H9 (cell line): ENCODE measurements at regions not wholly inside any gene's neighbourhood (a gene's known extent, or its start where the extent isn't known, plus 50 kb on each side); places are given as distances from the start of the nearest gene placed in this dataset.

Experiments used
- DNase-seq: peaks from one replicate; pipeline ENCODE4 v3.0.0-alpha.2; 2017
- H2AFZ ChIP-seq: one replicate; pipeline ENCODE4 v1.6.1; 2013; ENCODE audit warnings: mild to moderate bottlenecking, low read length, control low read depth, moderate library complexity
- H2AK5ac ChIP-seq: 2 replicates; pipeline ENCODE4 v1.6.1; 2013; ENCODE audit warnings: low read length, control low read depth, mixed read lengths; ENCODE audit not compliant: insufficient read length
- H2BK120ac ChIP-seq: one replicate; pipeline ENCODE4 v1.6.1; 2013; ENCODE audit warnings: low read depth, mild to moderate bottlenecking, low read length, control low read depth, inconsistent platforms; ENCODE audit not compliant: poor library complexity, severe bottlenecking
- H2BK12ac ChIP-seq: 2 replicates; pipeline ENCODE4 v1.6.1; 2013; ENCODE audit warnings: low read length, control low read depth, mixed read lengths, low read depth; ENCODE audit not compliant: insufficient read length
- H2BK15ac ChIP-seq: 2 replicates; pipeline ENCODE4 v1.6.1; 2013; ENCODE audit warnings: low read depth, low read length, control low read depth
- H2BK20ac ChIP-seq: one replicate; pipeline ENCODE4 v1.6.1; 2013; ENCODE audit warnings: low read depth, mild to moderate bottlenecking, low read length, control low read depth, inconsistent platforms; ENCODE audit not compliant: poor library complexity, severe bottlenecking
- H2BK5ac ChIP-seq: 2 replicates; pipeline ENCODE4 v1.6.1; 2013; ENCODE audit warnings: low read length, control low read depth, mixed read lengths; ENCODE audit not compliant: insufficient read length
- H3K14ac ChIP-seq: 2 replicates; pipeline ENCODE4 v1.6.1; 2013; ENCODE audit warnings: low read length, control low read depth; ENCODE audit not compliant: insufficient read depth
- H3K18ac ChIP-seq: 2 replicates; pipeline ENCODE4 v1.6.1; 2013; ENCODE audit warnings: low read depth, mild to moderate bottlenecking, mixed read lengths, low read length, control low read depth; ENCODE audit not compliant: insufficient read length
- H3K23ac ChIP-seq: 2 replicates; pipeline ENCODE4 v1.6.1; 2013; ENCODE audit warnings: low read length, control low read depth, mixed read lengths, low read depth; ENCODE audit not compliant: insufficient read length
- H3K23me2 ChIP-seq: 2 replicates; pipeline ENCODE4 v1.6.1; 2013; ENCODE audit warnings: low read depth, mild to moderate bottlenecking, mixed read lengths, low read length, control low read depth; ENCODE audit not compliant: insufficient read length, poor library complexity, severe bottlenecking
- H3K27ac ChIP-seq: 2 replicates; pipeline ENCODE4 v1.5.1; 2013; ENCODE audit warnings: low read length, control low read depth, mixed read lengths, low read depth; ENCODE audit not compliant: insufficient read length
- H3K27me3 ChIP-seq: 2 replicates; pipeline ENCODE4 v1.6.1; 2013; ENCODE audit warnings: low read length, control low read depth, inconsistent platforms; ENCODE audit not compliant: insufficient read depth
- H3K4ac ChIP-seq: 2 replicates; pipeline ENCODE4 v1.6.1; 2013; ENCODE audit warnings: low read depth, mild to moderate bottlenecking, control low read depth, inconsistent platforms, low read length, moderate library complexity
- H3K4me1 ChIP-seq: 2 replicates; pipeline ENCODE4 v1.6.1; 2013; ENCODE audit warnings: low read length, control low read depth, inconsistent platforms; ENCODE audit not compliant: insufficient read depth
- H3K4me2 ChIP-seq: 2 replicates; pipeline ENCODE4 v1.6.1; 2013; ENCODE audit warnings: low read length, control low read depth, mixed read lengths; ENCODE audit not compliant: insufficient read length, insufficient read depth
- H3K56ac ChIP-seq: 2 replicates; pipeline ENCODE4 v1.6.1; 2013; ENCODE audit warnings: low read depth, mild to moderate bottlenecking, mixed read lengths, low read length, control low read depth; ENCODE audit not compliant: insufficient read length
- H3K79me1 ChIP-seq: 2 replicates; pipeline ENCODE4 v1.6.1; 2013; ENCODE audit warnings: low read depth, mild to moderate bottlenecking, moderate library complexity, low read length, control low read depth, inconsistent platforms; ENCODE audit not compliant: insufficient read depth, poor library complexity, severe bottlenecking
- H3K79me2 ChIP-seq: 2 replicates; pipeline ENCODE4 v1.6.1; 2013; ENCODE audit warnings: low read length, control low read depth, inconsistent platforms; ENCODE audit not compliant: insufficient read depth
- H3K9ac ChIP-seq: 2 replicates; pipeline ENCODE4 v1.6.1; 2013; ENCODE audit warnings: low read length, control low read depth, mixed read lengths; ENCODE audit not compliant: insufficient read length; ENCODE audit errors: extremely low read depth
- H3K9me3 ChIP-seq: one replicate; pipeline ENCODE4 v1.6.1; 2013; ENCODE audit warnings: low read depth, low read length, inconsistent platforms; ENCODE audit not compliant: control insufficient read depth
- H3T11ph ChIP-seq: one replicate; pipeline ENCODE4 v1.6.1; 2013; ENCODE audit warnings: mild to moderate bottlenecking, low read length, control low read depth, inconsistent platforms
- H4K20me1 ChIP-seq: one replicate; pipeline ENCODE4 v1.6.1; 2013; ENCODE audit not compliant: control insufficient read depth, insufficient read length, insufficient read depth
- H4K5ac ChIP-seq: 2 replicates; pipeline ENCODE4 v1.6.1; 2013; ENCODE audit warnings: low read depth, mild to moderate bottlenecking, mixed read lengths, low read length, control low read depth; ENCODE audit not compliant: insufficient read length
- H4K8ac ChIP-seq: replicated peaks from 2 replicates; pipeline ENCODE4 v1.6.1; 2013; ENCODE audit warnings: low read length, control low read depth, mixed read lengths, low read depth; ENCODE audit not compliant: insufficient read length
- H4K91ac ChIP-seq: 2 replicates; pipeline ENCODE4 v1.6.1; 2013; ENCODE audit warnings: low read depth, mild to moderate bottlenecking, moderate library complexity, mixed read lengths, low read length, control low read depth; ENCODE audit not compliant: insufficient read length
- H3K27ac Mint-ChIP-seq, 3 experiments: 2 replicates in 2 of 3; 3 replicates in 1 of 3; pipeline ENCODE4 v1.8.0; 2020 to 2021; ENCODE audit warnings: mixed read lengths in 3 of 3, mild to moderate bottlenecking in 1 of 3, moderate library complexity in 1 of 3
- H3K27me3 Mint-ChIP-seq: 2 replicates; pipeline ENCODE4 v1.8.0; 2021; ENCODE audit warnings: low read depth, mild to moderate bottlenecking, moderate library complexity, mixed read lengths
- H3K36me3 Mint-ChIP-seq, 3 experiments: 2 replicates in 2 of 3; 3 replicates in 1 of 3; pipeline ENCODE4 v1.8.0; 2020 to 2021; ENCODE audit warnings: low read depth in 3 of 3, mixed read lengths in 3 of 3; ENCODE audit not compliant: insufficient read depth in 1 of 3
- H3K4me1 Mint-ChIP-seq, 2 experiments: 2 replicates each; pipeline ENCODE4 v1.8.0; 2020; ENCODE audit warnings: mixed read lengths in 2 of 2
- H3K4me3 Mint-ChIP-seq, 2 experiments: 2 replicates in 1 of 2; 3 replicates in 1 of 2; pipeline ENCODE4 v1.8.0; 2020 to 2021; ENCODE audit warnings: mild to moderate bottlenecking in 2 of 2, mixed read lengths in 2 of 2, moderate library complexity in 1 of 2
- H3K9me3 Mint-ChIP-seq, 2 experiments: 2 replicates in 1 of 2; 3 replicates in 1 of 2; pipeline ENCODE4 v1.8.0; 2020; ENCODE audit warnings: mild to moderate bottlenecking in 2 of 2, mixed read lengths in 2 of 2, moderate library complexity in 1 of 2
- WGBS: extraction: QIAGEN DNeasy Blood & Tissue Kit; methylation state at CpG from one replicate; pipeline ENCODE4 v1.1.7; 2013; ENCODE audit warnings: missing lambda C conversion rate, low lambda C conversion rate, mixed read lengths; ENCODE audit not compliant: insufficient read length; ENCODE audit errors: extremely low coverage; 5-methylcytosine and 5-hydroxymethylcytosine counted together
- TF ChIP-seq, protein P1 (sequence below): fragments of 200-600 bp; sonication (generic); conservative IDR thresholded peaks from 3 replicates; pipeline ENCODE4 v1.8.0; 2021; ENCODE audit warnings: antibody characterized with exemption, mild to moderate bottlenecking

DNA sequence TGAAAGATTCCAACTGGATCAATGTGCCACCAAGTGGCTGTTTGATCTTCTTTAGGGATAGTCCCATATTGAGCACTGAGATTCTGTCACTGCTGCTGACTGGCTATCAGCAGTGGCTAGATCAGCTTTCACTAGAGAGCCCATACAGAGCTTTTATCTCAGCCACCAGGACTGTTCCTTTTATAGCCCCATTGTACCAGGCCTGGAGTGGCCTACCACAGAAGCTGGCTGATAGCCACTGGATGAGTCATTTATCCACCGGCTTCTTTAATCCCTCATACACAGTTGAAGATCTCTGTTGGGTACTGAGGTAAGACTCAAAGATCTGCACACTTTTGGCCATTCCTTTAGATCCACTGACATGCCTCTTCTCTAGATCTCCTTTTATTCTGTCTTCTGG lies 1101.1 kb downstream of the SORCS3 start:
- Histone ChIP-seq H3K79me1 (no peaks in the 10 kb centered on the region), H3K18ac (no peak overlapping the region), H4K91ac (no peak overlapping the region), H3K9me3 (no peaks in the 10 kb centered on the region), H3K4me2 (no peak overlapping the region), H3K27ac (no peak overlapping the region), H3K4me1 (no peaks in the 10 kb centered on the region), H3K9ac (no peak overlapping the region), H3T11ph (no peak overlapping the region), H2BK120ac (no peak overlapping the region), H4K5ac (no peak overlapping the region), H4K8ac (no peak overlapping the region), H2AK5ac (no peak overlapping the region), H3K23me2 (no peaks in the 10 kb centered on the region), H3K4ac (no peak overlapping the region), H2BK20ac (no peak overlapping the region), H3K56ac (no peak overlapping the region), H3K79me2 (no peaks in the 10 kb centered on the region), H2BK5ac (no peak overlapping the region), H4K20me1 (no peaks in the 10 kb centered on the region), H2AFZ (no peak overlapping the region), H3K14ac (no peak overlapping the region), H2BK15ac (no peak overlapping the region), H3K27me3 (no peaks in the 10 kb centered on the region), H2BK12ac (no peak overlapping the region), H3K23ac (no peak overlapping the region)
- no peak for DNase-seq
- Mint-ChIP-seq H3K4me3 (no peak overlapping the region), H3K36me3 (no peaks in the 10 kb centered on the region), H3K27me3 (no peaks in the 10 kb centered on the region; the same call in 1 of the 2 replicates), H3K4me1 (no peaks in the 10 kb centered on the region), H3K27ac (no peak overlapping the region), H3K9me3 (peaks cover 5 to 10% of the 10 kb centered on the region in 2 experiments; a peak in 3 of 5 replicates)
- TF ChIP-seq, protein P1, sequence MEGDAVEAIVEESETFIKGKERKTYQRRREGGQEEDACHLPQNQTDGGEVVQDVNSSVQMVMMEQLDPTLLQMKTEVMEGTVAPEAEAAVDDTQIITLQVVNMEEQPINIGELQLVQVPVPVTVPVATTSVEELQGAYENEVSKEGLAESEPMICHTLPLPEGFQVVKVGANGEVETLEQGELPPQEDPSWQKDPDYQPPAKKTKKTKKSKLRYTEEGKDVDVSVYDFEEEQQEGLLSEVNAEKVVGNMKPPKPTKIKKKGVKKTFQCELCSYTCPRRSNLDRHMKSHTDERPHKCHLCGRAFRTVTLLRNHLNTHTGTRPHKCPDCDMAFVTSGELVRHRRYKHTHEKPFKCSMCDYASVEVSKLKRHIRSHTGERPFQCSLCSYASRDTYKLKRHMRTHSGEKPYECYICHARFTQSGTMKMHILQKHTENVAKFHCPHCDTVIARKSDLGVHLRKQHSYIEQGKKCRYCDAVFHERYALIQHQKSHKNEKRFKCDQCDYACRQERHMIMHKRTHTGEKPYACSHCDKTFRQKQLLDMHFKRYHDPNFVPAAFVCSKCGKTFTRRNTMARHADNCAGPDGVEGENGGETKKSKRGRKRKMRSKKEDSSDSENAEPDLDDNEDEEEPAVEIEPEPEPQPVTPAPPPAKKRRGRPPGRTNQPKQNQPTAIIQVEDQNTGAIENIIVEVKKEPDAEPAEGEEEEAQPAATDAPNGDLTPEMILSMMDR = no peak
- WGBS = no CpG with 5 or more reads among the region's 1 CpG
